Body of pancreas (tissue), 4 donors: ENCODE measurements at regions not wholly inside any gene's neighbourhood (a gene's known extent, or its start where the extent isn't known, plus 50 kb on each side); places are given as distances from the start of the nearest gene placed in this dataset.

Experiments
- ATAC-seq: fragments of 150-250 bp; one replicate; pipeline ENCODE4 v1.9.1; 2016
- DNase-seq, 4 donors: peaks; one replicate each; pipeline ENCODE4 v3.0.0-alpha.2; 2019
- H3K27ac ChIP-seq, 4 donors: fragments of 200-600 bp; sonication (generic); 1 replicate in 3 of 4; 2 replicates in 1 of 4; pipeline versions ENCODE4 v1.5.1 to v1.6.1; 2016 to 2019; ENCODE audit warnings: mild to moderate bottlenecking in 1 of 4, mixed read lengths in 1 of 4, moderate library complexity in 1 of 4
- H3K27me3 ChIP-seq, 2 donors: fragments of 200-600 bp; sonication (generic); one replicate each; pipeline ENCODE4 v1.6.0; 2016; ENCODE audit warnings: mild to moderate bottlenecking in 1 of 2
- H3K36me3 ChIP-seq, 2 donors: fragments of 200-600 bp; sonication (generic); replicated peaks in 1 of 2; 2 replicates each; pipeline ENCODE4 v1.5.1; 2016; ENCODE audit warnings: low read depth in 2 of 2; ENCODE audit not compliant: insufficient read depth in 1 of 2
- H3K4me1 ChIP-seq: fragments of 200-600 bp; sonication (generic); one replicate; pipeline ENCODE4 v1.6.0; 2016
- H3K4me3 ChIP-seq, 2 donors: fragments of 200-600 bp; sonication (generic); 1 replicate in 1 of 2; 2 replicates in 1 of 2; pipeline ENCODE4 v1.5.1; 2016 to 2019
- H3K9me3 ChIP-seq, 3 donors: fragments of 200-600 bp; sonication (generic); 1 replicate in 2 of 3; 2 replicates in 1 of 3; pipeline ENCODE4 v1.5.1; 2016
- CTCF ChIP-seq, 7 experiments: fragments of 450-650 bp in 4 of 7; fragments of 200-600 bp in 3 of 7; sonication (generic) in 3 of 7; IDR thresholded peaks; one replicate each; pipeline ENCODE4 v1.5.1; 2016 to 2019; ENCODE audit warnings: antibody characterized with exemption in 7 of 7
- POLR2A ChIP-seq, 3 donors: fragments of 450-650 bp; IDR thresholded peaks; one replicate each; pipeline ENCODE4 v1.6.1; 2016; ENCODE audit warnings: antibody characterized with exemption in 3 of 3, mild to moderate bottlenecking in 2 of 3
- WGBS, 2 donors: methylation state at CpG; one replicate each; pipeline ENCODE4 v1.1.5; 2017; 5-methylcytosine and 5-hydroxymethylcytosine counted together
- intact Hi-C: fragments of 100-400 bp; cut with DNase I; formaldehyde crosslinking; loops from one replicate; pipeline ENCODE4 v1.15.1; 2023

- H3K27me3 ChIP-seq: no peaks in the 10 kb centered on the region
- 74 to 77% methylated on average over 2 of the region's 2 CpGs for WGBS, 2 donors
- intact Hi-C loops: no loop called here
- no peak for ATAC-seq
- no peak overlapping the region for H3K27ac ChIP-seq
- no peaks in the 10 kb centered on the region for H3K36me3 ChIP-seq
- TF ChIP-seq CTCF (IDR thresholded peaks at IDR 0.05): no peak
- TF ChIP-seq POLR2A (IDR thresholded peaks at IDR 0.05): no peak
- no peak for DNase-seq
- H3K4me1 ChIP-seq: no peaks in the 10 kb centered on the region
- H3K4me3 ChIP-seq: no peak overlapping the region
- no peaks in the 10 kb centered on the region for H3K9me3 ChIP-seq
Observed at GRCh38 chr2:16326711-16327300, 338.8 kb downstream of the CYRIA start.

- Histone ChIP-seq H3K4me3 (no peak overlapping the region), H3K9me3 (no peaks in the 10 kb centered on the region), H3K27ac (no peak overlapping the region), H3K27me3 (no peaks in the 10 kb centered on the region), H3K4me1 (no peaks in the 10 kb centered on the region), H3K36me3 (no peaks in the 10 kb centered on the region)
- no peak for ATAC-seq
- 67 to 71% methylated on average over 9 of the region's 9 CpGs for WGBS, 2 donors
- no peak for DNase-seq
- TF ChIP-seq CTCF (IDR thresholded peaks at IDR 0.05) (no peak), POLR2A (IDR thresholded peaks at IDR 0.05) (no peak)
- intact Hi-C loops: no loop called here
Observed at GRCh38 chr2:16325976-16326510, 339.6 kb downstream of the CYRIA start.

GRCh38 chr2:16325016-16325975 lies 340.3 kb downstream of the CYRIA start:
- 79 to 81% methylated on average over 14 of the region's 14 CpGs for WGBS, 2 donors
- Histone ChIP-seq H3K9me3 (no peaks in the 10 kb centered on the region), H3K36me3 (no peaks in the 10 kb centered on the region), H3K27me3 (no peaks in the 10 kb centered on the region), H3K4me1 (no peaks in the 10 kb centered on the region), H3K4me3 (no peak overlapping the region), H3K27ac (no peak overlapping the region)
- DNase-seq (no peak), ATAC-seq (no peak)
- intact Hi-C loops: no loop called here
- TF ChIP-seq POLR2A (IDR thresholded peaks at IDR 0.05) (no peak), CTCF (IDR thresholded peaks at IDR 0.05) (no peak)

- Histone ChIP-seq H3K4me3 (no peak overlapping the region), H3K9me3 (no peaks in the 10 kb centered on the region), H3K36me3 (no peaks in the 10 kb centered on the region), H3K27ac (no peak overlapping the region), H3K4me1 (no peaks in the 10 kb centered on the region), H3K27me3 (no peaks in the 10 kb centered on the region)
- TF ChIP-seq CTCF (IDR thresholded peaks at IDR 0.05) (no peak), POLR2A (IDR thresholded peaks at IDR 0.05) (no peak)
- DNase-seq: no peak
- intact Hi-C loops: no loop called here
- no peak for ATAC-seq
Observed at GRCh38 chr2:16324544-16324937, 341.1 kb downstream of the CYRIA start.
